ENCODE measurements at regions not wholly inside any gene's neighbourhood (a gene's known extent, or its start where the extent isn't known, plus 50 kb on each side); places are given as distances from the start of the nearest gene placed in this dataset.

GRCh38 chr5:143761663-143762062, 50.3 kb upstream of the HMHB1 start:
- no peak for TF ChIP-seq CTCF (IDR thresholded peaks at IDR 0.05; ENCODE audit: low read depth, low read length)
- no peak for DNase-seq (ENCODE audit: low read depth, low spot score)
- in situ Hi-C loops (cut with HindIII; ENCODE audit: low sequenced_read_pairs), result no loop called here
- H3K4me3 ChIP-seq (ENCODE audit: low read depth, low read length), result no peak overlapping the region

GRCh38 chr5:143760755-143761154, 51.2 kb upstream of the HMHB1 start:
- in situ Hi-C loops (cut with HindIII; ENCODE audit: low sequenced_read_pairs), result no loop called here
- no peak overlapping the region for H3K4me3 ChIP-seq (ENCODE audit: low read depth, low read length)
- no peak for TF ChIP-seq CTCF (IDR thresholded peaks at IDR 0.05; ENCODE audit: low read depth, low read length)
- DNase-seq (ENCODE audit: low read depth, low spot score), result no peak

GRCh38 chr5:143760131-143760505, 51.8 kb upstream of the HMHB1 start:
- in situ Hi-C loops (cut with HindIII; ENCODE audit: low sequenced_read_pairs), result no loop called here
- H3K4me3 ChIP-seq (ENCODE audit: low read depth, low read length), result no peak overlapping the region
- DNase-seq (ENCODE audit: low read depth, low spot score), result no peak
- no peak for TF ChIP-seq CTCF (IDR thresholded peaks at IDR 0.05; ENCODE audit: low read depth, low read length)

- no peak for DNase-seq (ENCODE audit: low read depth, low spot score)
- no peak for TF ChIP-seq CTCF (IDR thresholded peaks at IDR 0.05; ENCODE audit: low read depth, low read length)
- in situ Hi-C loops (cut with HindIII; ENCODE audit: low sequenced_read_pairs), result no loop called here
- no peak overlapping the region for H3K4me3 ChIP-seq (ENCODE audit: low read depth, low read length)
These were observed 52.4 kb upstream of the HMHB1 start for GRCh38 chr5:143759396-143760130.

GRCh38 chr5:143758750-143759149, 53.2 kb upstream of the HMHB1 start:
- in situ Hi-C loops (cut with HindIII; ENCODE audit: low sequenced_read_pairs), result no loop called here
- H3K4me3 ChIP-seq (ENCODE audit: low read depth, low read length), result no peak overlapping the region
- DNase-seq (ENCODE audit: low read depth, low spot score), result no peak
- TF ChIP-seq CTCF (IDR thresholded peaks at IDR 0.05; ENCODE audit: low read depth, low read length), result no peak

GRCh38 chr5:143758015-143758414, 53.9 kb upstream of the HMHB1 start:
- in situ Hi-C loops (cut with HindIII; ENCODE audit: low sequenced_read_pairs), result no loop called here
- no peak for DNase-seq (ENCODE audit: low read depth, low spot score)
- no peak for TF ChIP-seq CTCF (IDR thresholded peaks at IDR 0.05; ENCODE audit: low read depth, low read length)
- no peak overlapping the region for H3K4me3 ChIP-seq (ENCODE audit: low read depth, low read length)
